Activated T-cell treated with anti-CD3 and anti-CD28 coated beads, Interleukin-2, amount 50 U/mL, for 4 hours (primary cell): ENCODE measurements at regions not wholly inside any gene's neighbourhood (a gene's known extent, or its start where the extent isn't known, plus 50 kb on each side); places are given as distances from the start of the nearest gene placed in this dataset.
"Not testable (repeated sequence)": the region's sequence is repeated elsewhere in the genome, so short reads cannot be mapped to it uniquely, and the experiment has no call there.

Experiments
- ATAC-seq, 2 donors: fragments of 200-7000 bp; cut with Tn5 transposase; one replicate each; pipeline ENCODE4 v1.10.0; 2021
- DNase-seq: peaks from one replicate; pipeline ENCODE4 v3.0.0-alpha.2; 2020
- H3K27me3 Mint-ChIP-seq: one replicate; pipeline ENCODE4 v1.8.0; 2021; ENCODE audit warnings: low read depth, mixed read lengths
- H3K36me3 Mint-ChIP-seq: one replicate; pipeline ENCODE4 v1.8.0; 2022; ENCODE audit warnings: mixed read lengths; ENCODE audit not compliant: insufficient read depth
- H3K4me1 Mint-ChIP-seq: one replicate; pipeline ENCODE4 v1.8.0; 2021; ENCODE audit warnings: low read depth, mixed read lengths
- H3K4me3 Mint-ChIP-seq: one replicate; pipeline ENCODE4 v1.8.0; 2021; ENCODE audit warnings: mild to moderate bottlenecking, moderate library complexity, mixed read lengths
- H3K9me3 Mint-ChIP-seq: one replicate; pipeline ENCODE4 v1.8.0; 2021; ENCODE audit warnings: mixed read lengths

DNA sequence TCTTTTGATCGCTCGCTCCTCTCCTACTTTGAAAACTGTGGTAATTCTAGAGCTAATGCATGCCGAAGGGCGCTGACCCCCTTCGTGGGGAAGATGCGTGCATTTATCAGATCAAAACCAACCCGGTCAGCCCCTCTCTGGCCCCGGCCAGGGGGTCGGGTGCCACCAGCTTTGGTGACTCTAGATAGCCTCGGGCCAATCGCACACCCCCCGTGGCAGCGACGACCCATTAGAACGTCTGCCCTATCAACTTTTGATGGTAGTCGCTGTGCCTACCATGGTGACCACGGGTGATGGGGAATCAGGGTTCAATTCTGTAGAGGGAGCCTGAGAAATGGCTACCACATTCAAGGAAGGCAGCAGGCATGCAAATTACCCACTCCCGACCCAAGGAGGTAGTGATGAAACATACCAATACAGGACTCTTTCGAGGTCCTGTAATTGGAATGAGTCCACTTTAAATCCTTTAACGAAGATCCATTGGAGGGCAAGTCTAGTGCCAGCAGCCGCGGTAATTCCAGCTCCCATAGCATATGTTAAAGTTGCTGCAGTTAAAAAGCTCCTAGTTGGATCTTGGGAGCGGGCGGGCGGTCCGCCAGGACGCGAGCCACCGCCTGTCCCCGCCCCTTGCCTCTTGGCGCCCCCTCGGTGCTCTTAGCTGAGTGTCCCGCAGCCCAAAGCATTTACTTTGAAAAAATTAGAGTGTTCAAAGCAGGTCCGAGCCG, 3898.2 kb upstream of the OR11H1 start:
- Mint-ChIP-seq H3K9me3 (peaks cover 25% of the 10 kb centered on the region), H3K4me1 (no peaks in the 10 kb centered on the region), H3K36me3 (peaks cover 2% of the 10 kb centered on the region), H3K4me3 (no peak overlapping the region), H3K27me3 (no peaks in the 10 kb centered on the region)
- ATAC-seq (no peak), DNase-seq (no peak)

GRCh38 chr22:11630386-11631084, 3897.5 kb upstream of the OR11H1 start:
- not testable (repeated sequence) for H3K4me1 Mint-ChIP-seq, H3K36me3 Mint-ChIP-seq, DNase-seq, H3K4me3 Mint-ChIP-seq, H3K27me3 Mint-ChIP-seq, ATAC-seq
- H3K9me3 Mint-ChIP-seq = peaks cover 23% of the 10 kb centered on the region
